Mesenchymal stem cell (in vitro differentiated cells and primary cell): ENCODE measurements at regions not wholly inside any gene's neighbourhood (a gene's known extent, or its start where the extent isn't known, plus 50 kb on each side); places are given as distances from the start of the nearest gene placed in this dataset.
A peak's percentile ranks its signal among the peaks of the same experiment; 100 is the strongest.

Source experiments
- DNase-seq: peaks from one replicate; pipeline ENCODE4 v3.0.0-alpha.2; 2013
- H2AFZ ChIP-seq: one replicate; pipeline ENCODE4 v1.6.1; 2013; ENCODE audit warnings: low read depth, mild to moderate bottlenecking, control low read depth, inconsistent platforms, low read length, moderate library complexity
- H2AK5ac ChIP-seq: 2 replicates; pipeline ENCODE4 v1.6.1; 2013; ENCODE audit warnings: low read length, moderate library complexity, mild to moderate bottlenecking, inconsistent platforms; ENCODE audit not compliant: severe bottlenecking
- H2BK120ac ChIP-seq: one replicate; pipeline ENCODE4 v1.6.1; 2013; ENCODE audit warnings: low read depth, mild to moderate bottlenecking, inconsistent platforms, low read length, moderate library complexity
- H2BK12ac ChIP-seq, 2 experiments: one replicate each; pipeline ENCODE4 v1.6.1; 2013; ENCODE audit warnings: inconsistent platforms in 2 of 2, low read length in 2 of 2, mild to moderate bottlenecking in 2 of 2, moderate library complexity in 2 of 2, control low read depth in 1 of 2
- H2BK15ac ChIP-seq: one replicate; pipeline ENCODE4 v1.6.1; 2013; ENCODE audit warnings: mild to moderate bottlenecking, low read depth, inconsistent platforms; ENCODE audit not compliant: poor library complexity, severe bottlenecking
- H2BK5ac ChIP-seq: 2 replicates; pipeline ENCODE4 v1.6.1; 2013; ENCODE audit warnings: low read depth, mild to moderate bottlenecking, low read length, control low read depth, inconsistent platforms; ENCODE audit not compliant: poor library complexity, severe bottlenecking
- H3K14ac ChIP-seq, 2 experiments: one replicate each; pipeline ENCODE4 v1.6.1; 2013; ENCODE audit warnings: inconsistent platforms in 2 of 2, low read length in 2 of 2, control low read depth in 1 of 2, mild to moderate bottlenecking in 1 of 2, moderate library complexity in 1 of 2
- H3K18ac ChIP-seq, 2 experiments: one replicate each; pipeline ENCODE4 v1.6.1; 2013; ENCODE audit warnings: inconsistent platforms in 2 of 2, low read length in 2 of 2, control low read depth in 1 of 2, low read depth in 1 of 2, mild to moderate bottlenecking in 1 of 2
- H3K23ac ChIP-seq, 2 experiments: one replicate each; pipeline ENCODE4 v1.6.1; 2013; ENCODE audit warnings: inconsistent platforms in 2 of 2, low read length in 2 of 2, mild to moderate bottlenecking in 2 of 2, moderate library complexity in 2 of 2, control low read depth in 1 of 2
- H3K27ac ChIP-seq: 2 replicates; pipeline ENCODE4 v1.5.1; 2013; ENCODE audit warnings: mild to moderate bottlenecking, moderate library complexity, low read length, control low read depth, inconsistent platforms; ENCODE audit not compliant: poor library complexity, severe bottlenecking
- H3K27me3 ChIP-seq, 2 experiments: 2 replicates each; pipeline versions ENCODE4 v1.6.1 to v1.7.0; 2013; ENCODE audit warnings: low read length in 2 of 2, mild to moderate bottlenecking in 2 of 2, moderate library complexity in 2 of 2, control low read depth in 1 of 2, inconsistent platforms in 1 of 2; ENCODE audit not compliant: control insufficient read depth in 1 of 2, insufficient read depth in 1 of 2
- H3K36me3 ChIP-seq, 2 experiments: 2 replicates each; pipeline versions ENCODE4 v1.6.1 to v1.7.0; 2013; ENCODE audit warnings: low read length in 2 of 2, control low read depth in 1 of 2, inconsistent platforms in 1 of 2, low read depth in 1 of 2, mild to moderate bottlenecking in 1 of 2; ENCODE audit not compliant: insufficient read depth in 2 of 2, control insufficient read depth in 1 of 2
- H3K4ac ChIP-seq, 2 experiments: one replicate each; pipeline ENCODE4 v1.6.1; 2013; ENCODE audit warnings: inconsistent platforms in 2 of 2, low read length in 2 of 2, mild to moderate bottlenecking in 2 of 2, moderate library complexity in 2 of 2, control low read depth in 1 of 2, low read depth in 1 of 2
- H3K4me1 ChIP-seq: 2 replicates; pipeline ENCODE4 v1.6.1; 2013; ENCODE audit warnings: low read depth, low read length, control low read depth; ENCODE audit not compliant: control insufficient read depth, insufficient read depth
- H3K4me2 ChIP-seq: 2 replicates; pipeline ENCODE4 v1.6.1; 2013; ENCODE audit warnings: low read length, mild to moderate bottlenecking, inconsistent platforms; ENCODE audit not compliant: poor library complexity, severe bottlenecking
- H3K4me3 ChIP-seq, 2 experiments: 2 replicates each; pipeline versions ENCODE4 v1.5.1 to v1.7.0; 2013; ENCODE audit warnings: low read length in 2 of 2, mild to moderate bottlenecking in 2 of 2, control low read depth in 1 of 2, low read depth in 1 of 2; ENCODE audit not compliant: insufficient read depth in 1 of 2
- H3K79me1 ChIP-seq: replicated peaks from 2 replicates; pipeline ENCODE4 v1.6.1; 2013; ENCODE audit warnings: mild to moderate bottlenecking, control low read depth, low read length, inconsistent platforms; ENCODE audit not compliant: poor library complexity, severe bottlenecking
- H3K9ac ChIP-seq: 2 replicates; pipeline ENCODE4 v1.7.0; 2013; ENCODE audit warnings: mild to moderate bottlenecking, low read length, moderate library complexity
- H3K9me3 ChIP-seq: 2 replicates; pipeline ENCODE4 v1.7.0; 2013; ENCODE audit warnings: mild to moderate bottlenecking, low read length; ENCODE audit not compliant: control insufficient read depth
- H4K8ac ChIP-seq: one replicate; pipeline ENCODE4 v1.6.1; 2013; ENCODE audit warnings: inconsistent platforms, mild to moderate bottlenecking, low read length, moderate library complexity
- H4K91ac ChIP-seq: one replicate; pipeline ENCODE4 v1.6.1; 2013; ENCODE audit warnings: mild to moderate bottlenecking, low read length, inconsistent platforms
- WGBS: methylation state at CpG from one replicate; pipeline ENCODE4 v1.1.7; 2013; ENCODE audit warnings: mixed read lengths; 5-methylcytosine and 5-hydroxymethylcytosine counted together

GRCh38 chr2:238688193-238689153 lies 159.4 kb upstream of the TWIST2 start:
- no peak overlapping the region for H2BK5ac ChIP-seq
- no peak overlapping the region for H3K14ac ChIP-seq
- H2BK15ac ChIP-seq, result no peak overlapping the region
- no peak for DNase-seq
- H2AK5ac ChIP-seq, result no peak overlapping the region
- peak overlapping the region; percentile 55 for H3K9ac ChIP-seq
- no peaks in the 10 kb centered on the region for H3K79me1 ChIP-seq
- no peaks in the 10 kb centered on the region for H3K36me3 ChIP-seq
- peak overlapping the region in 1 of 2 experiments; percentile 4 for H3K4me3 ChIP-seq
- H3K27ac ChIP-seq, result no peak overlapping the region
- H3K23ac ChIP-seq, result no peak overlapping the region
- no peak overlapping the region for H3K4ac ChIP-seq
- no peak overlapping the region for H4K91ac ChIP-seq
- H2BK12ac ChIP-seq, result no peak overlapping the region
- no peaks in the 10 kb centered on the region for H3K27me3 ChIP-seq
- H2BK120ac ChIP-seq, result no peak overlapping the region
- H2AFZ ChIP-seq, result no peak overlapping the region
- no peak overlapping the region for H4K8ac ChIP-seq
- H3K18ac ChIP-seq, result no peak overlapping the region
- no peaks in the 10 kb centered on the region for H3K9me3 ChIP-seq
- WGBS, result 74% methylated on average over 22 of the region's 24 CpGs
- no peak overlapping the region for H3K4me2 ChIP-seq
- H3K4me1 ChIP-seq, result peaks cover 2% of the 10 kb centered on the region

- peak overlapping the region; percentile 55 for H3K9ac ChIP-seq
- H3K18ac ChIP-seq, result no peak overlapping the region
- DNase-seq, result no peak
- H2BK12ac ChIP-seq, result no peak overlapping the region
- no peaks in the 10 kb centered on the region for H3K9me3 ChIP-seq
- no peaks in the 10 kb centered on the region for H3K79me1 ChIP-seq
- no peak overlapping the region for H3K4me3 ChIP-seq
- H3K4me2 ChIP-seq, result no peak overlapping the region
- H3K36me3 ChIP-seq, result no peaks in the 10 kb centered on the region
- H2BK15ac ChIP-seq, result no peak overlapping the region
- no peak overlapping the region for H3K27ac ChIP-seq
- no peak overlapping the region for H3K14ac ChIP-seq
- no peak overlapping the region for H4K91ac ChIP-seq
- no peak overlapping the region for H2AK5ac ChIP-seq
- 86% methylated on average over 2 of the region's 2 CpGs for WGBS
- H3K23ac ChIP-seq, result no peak overlapping the region
- H2AFZ ChIP-seq, result no peak overlapping the region
- H2BK120ac ChIP-seq, result no peak overlapping the region
- H3K27me3 ChIP-seq, result no peaks in the 10 kb centered on the region
- no peak overlapping the region for H4K8ac ChIP-seq
- H3K4me1 ChIP-seq, result peaks cover 2% of the 10 kb centered on the region
- H2BK5ac ChIP-seq, result no peak overlapping the region
- H3K4ac ChIP-seq, result no peak overlapping the region
Observed at GRCh38 chr2:238689331-238689730, 158.6 kb upstream of the TWIST2 start.

- H3K27ac ChIP-seq, result no peak overlapping the region
- no peak for DNase-seq
- H3K14ac ChIP-seq, result no peak overlapping the region
- no peak overlapping the region for H4K91ac ChIP-seq
- no peak overlapping the region for H2BK120ac ChIP-seq
- H2BK15ac ChIP-seq, result no peak overlapping the region
- no peak overlapping the region for H2AFZ ChIP-seq
- no peak overlapping the region for H3K4ac ChIP-seq
- WGBS, result 76% methylated on average over 7 of the region's 7 CpGs
- no peak overlapping the region for H2AK5ac ChIP-seq
- no peak overlapping the region for H3K9ac ChIP-seq
- H3K18ac ChIP-seq, result no peak overlapping the region
- peak overlapping the region; percentile 43 for H4K8ac ChIP-seq
- no peaks in the 10 kb centered on the region for H3K9me3 ChIP-seq
- no peaks in the 10 kb centered on the region for H3K79me1 ChIP-seq
- H2BK12ac ChIP-seq, result no peak overlapping the region
- peaks cover 2% of the 10 kb centered on the region for H3K4me1 ChIP-seq
- H3K23ac ChIP-seq, result no peak overlapping the region
- no peak overlapping the region for H2BK5ac ChIP-seq
- no peak overlapping the region for H3K4me2 ChIP-seq
- H3K27me3 ChIP-seq, result no peaks in the 10 kb centered on the region
- H3K36me3 ChIP-seq, result no peaks in the 10 kb centered on the region
- H3K4me3 ChIP-seq, result no peak overlapping the region
Observed at GRCh38 chr2:238689871-238690389, 158.0 kb upstream of the TWIST2 start.

- H2AK5ac ChIP-seq, result no peak overlapping the region
- H3K14ac ChIP-seq, result no peak overlapping the region
- no peak overlapping the region for H3K27ac ChIP-seq
- H2BK15ac ChIP-seq, result no peak overlapping the region
- H3K9ac ChIP-seq, result no peak overlapping the region
- 89% methylated on average over 10 of the region's 11 CpGs for WGBS
- H2AFZ ChIP-seq, result no peak overlapping the region
- DNase-seq, result no peak
- no peak overlapping the region for H2BK12ac ChIP-seq
- no peaks in the 10 kb centered on the region for H3K79me1 ChIP-seq
- no peak overlapping the region for H3K4me2 ChIP-seq
- no peak overlapping the region for H2BK5ac ChIP-seq
- H3K4ac ChIP-seq, result no peak overlapping the region
- H2BK120ac ChIP-seq, result no peak overlapping the region
- H4K8ac ChIP-seq, result no peak overlapping the region
- no peaks in the 10 kb centered on the region for H3K27me3 ChIP-seq
- no peak overlapping the region for H3K23ac ChIP-seq
- H3K4me1 ChIP-seq, result no peaks in the 10 kb centered on the region
- H4K91ac ChIP-seq, result no peak overlapping the region
- H3K18ac ChIP-seq, result no peak overlapping the region
- no peaks in the 10 kb centered on the region for H3K9me3 ChIP-seq
- H3K36me3 ChIP-seq, result no peaks in the 10 kb centered on the region
- H3K4me3 ChIP-seq, result no peak overlapping the region
Observed at GRCh38 chr2:238690511-238690910, 157.4 kb upstream of the TWIST2 start.
